KMS-11 (cell line): ENCODE measurements at regions not wholly inside any gene's neighbourhood (a gene's known extent, or its start where the extent isn't known, plus 50 kb on each side); places are given as distances from the start of the nearest gene placed in this dataset.

Experiments used
- H2AFZ ChIP-seq: fragments of 200-600 bp; sonication (generic); 2 replicates; pipeline ENCODE4 v1.6.1; 2016; ENCODE audit warnings: antibody characterized with exemption, mixed run types, low read depth
- H3K27ac ChIP-seq: fragments of 200-600 bp; sonication (generic); 2 replicates; pipeline ENCODE4 v1.6.1; 2016; ENCODE audit warnings: mild to moderate bottlenecking, mixed run types
- H3K27me3 ChIP-seq: fragments of 200-600 bp; sonication (generic); 2 replicates; pipeline ENCODE4 v1.6.1; 2017; ENCODE audit warnings: mild to moderate bottlenecking, low read depth, mixed run types, moderate library complexity; ENCODE audit not compliant: insufficient read depth
- H3K36me3 ChIP-seq: fragments of 200-600 bp; sonication (generic); 2 replicates; pipeline ENCODE4 v1.6.1; 2017; ENCODE audit warnings: mild to moderate bottlenecking, mixed run types; ENCODE audit not compliant: insufficient read depth
- H3K4me1 ChIP-seq: fragments of 200-600 bp; sonication (generic); 2 replicates; pipeline ENCODE4 v1.6.1; 2016; ENCODE audit warnings: mild to moderate bottlenecking, low read depth, mixed run types; ENCODE audit not compliant: poor library complexity, severe bottlenecking
- H3K4me2 ChIP-seq: fragments of 200-600 bp; sonication (generic); 2 replicates; pipeline ENCODE4 v1.7.0; 2016; ENCODE audit warnings: mild to moderate bottlenecking, mixed run types
- H3K4me3 ChIP-seq: fragments of 200-600 bp; sonication (generic); IDR thresholded peaks from 2 replicates; pipeline ENCODE4 v1.6.1; 2017; ENCODE audit warnings: low read depth, low read length, mixed read lengths; ENCODE audit not compliant: insufficient read depth
- H3K79me2 ChIP-seq: fragments of 200-600 bp; sonication (generic); 2 replicates; pipeline ENCODE4 v1.6.1; 2016; ENCODE audit warnings: low read depth, mixed run types; ENCODE audit not compliant: insufficient read depth
- H3K9ac ChIP-seq: fragments of 200-600 bp; sonication (generic); 2 replicates; pipeline ENCODE4 v1.6.1; 2016; ENCODE audit warnings: mild to moderate bottlenecking, mixed run types
- H4K20me1 ChIP-seq: fragments of 200-600 bp; sonication (generic); 2 replicates; pipeline ENCODE4 v1.6.1; 2016; ENCODE audit warnings: mild to moderate bottlenecking, mixed run types; ENCODE audit not compliant: insufficient read depth
- CTCF ChIP-seq: fragments of 200-600 bp; sonication (generic); conservative IDR thresholded peaks from 2 replicates; pipeline ENCODE4 v1.6.1; 2017; ENCODE audit warnings: low read depth, mild to moderate bottlenecking, antibody characterized with exemption, low read length, moderate library complexity, mixed read lengths

- Histone ChIP-seq H3K27ac (no peak overlapping the region), H3K4me3 (no peak overlapping the region), H3K27me3 (no peaks in the 10 kb centered on the region)
These were observed 1060.6 kb downstream of the STIM2 start for GRCh38 chr4:27921231-27921630.

GRCh38 chr4:27928761-27929540, 1068.3 kb downstream of the STIM2 start:
- Histone ChIP-seq H3K4me3 (no peak overlapping the region), H3K9ac (no peak overlapping the region), H4K20me1 (no peaks in the 10 kb centered on the region), H2AFZ (no peak overlapping the region), H3K27me3 (no peaks in the 10 kb centered on the region), H3K36me3 (no peaks in the 10 kb centered on the region), H3K79me2 (no peaks in the 10 kb centered on the region), H3K27ac (no peak overlapping the region), H3K4me2 (no peak overlapping the region), H3K4me1 (no peaks in the 10 kb centered on the region)
- no peak for TF ChIP-seq CTCF

More at GRCh38 chr4:27921231-27921630, 1060.6 kb downstream of the STIM2 start:
- no peaks in the 10 kb centered on the region for H3K36me3 ChIP-seq
- no peaks in the 10 kb centered on the region for H3K4me1 ChIP-seq
- H4K20me1 ChIP-seq: no peaks in the 10 kb centered on the region
- no peak overlapping the region for H3K4me2 ChIP-seq
- H3K79me2 ChIP-seq: no peaks in the 10 kb centered on the region
- no peak overlapping the region for H3K9ac ChIP-seq
- no peak overlapping the region for H2AFZ ChIP-seq
- TF ChIP-seq CTCF: no peak

- no peak overlapping the region for H3K27ac ChIP-seq
- TF ChIP-seq CTCF: no peak
- H2AFZ ChIP-seq: no peak overlapping the region
- no peak overlapping the region for H3K9ac ChIP-seq
- H3K4me2 ChIP-seq: no peak overlapping the region
- no peaks in the 10 kb centered on the region for H3K4me1 ChIP-seq
- H3K79me2 ChIP-seq: no peaks in the 10 kb centered on the region
- no peaks in the 10 kb centered on the region for H4K20me1 ChIP-seq
- no peak overlapping the region for H3K4me3 ChIP-seq
- no peaks in the 10 kb centered on the region for H3K27me3 ChIP-seq
- no peaks in the 10 kb centered on the region for H3K36me3 ChIP-seq
These were observed 1069.7 kb downstream of the STIM2 start for GRCh38 chr4:27930291-27930690.

GRCh38 chr4:27930976-27931375, 1070.3 kb downstream of the STIM2 start:
- H3K4me1 ChIP-seq: no peaks in the 10 kb centered on the region
- no peak overlapping the region for H2AFZ ChIP-seq
- H3K36me3 ChIP-seq: no peaks in the 10 kb centered on the region
- H3K79me2 ChIP-seq: no peaks in the 10 kb centered on the region
- no peak overlapping the region for H3K9ac ChIP-seq
- H3K4me2 ChIP-seq: no peak overlapping the region
- no peak for TF ChIP-seq CTCF
- H3K27ac ChIP-seq: no peak overlapping the region
- H3K27me3 ChIP-seq: no peaks in the 10 kb centered on the region
- no peaks in the 10 kb centered on the region for H4K20me1 ChIP-seq
- H3K4me3 ChIP-seq: no peak overlapping the region
